MM.1S (cell line): ENCODE measurements at regions not wholly inside any gene's neighbourhood (a gene's known extent, or its start where the extent isn't known, plus 50 kb on each side); places are given as distances from the start of the nearest gene placed in this dataset.

ENCODE experiments used
- EZH2phosphoT487 ChIP-seq: fragments of 300-600 bp; sonication (generic); IDR thresholded peaks from 2 replicates; pipeline ENCODE4 v1.6.1; 2018; ENCODE audit warnings: antibody characterized with exemption, low read length
- TF ChIP-seq, protein P1 (sequence below): fragments of 300-600 bp; sonication (generic); IDR thresholded peaks from 2 replicates; pipeline ENCODE4 v1.5.1; 2016; ENCODE audit warnings: antibody characterized with exemption, low read length, mixed read lengths

DNA sequence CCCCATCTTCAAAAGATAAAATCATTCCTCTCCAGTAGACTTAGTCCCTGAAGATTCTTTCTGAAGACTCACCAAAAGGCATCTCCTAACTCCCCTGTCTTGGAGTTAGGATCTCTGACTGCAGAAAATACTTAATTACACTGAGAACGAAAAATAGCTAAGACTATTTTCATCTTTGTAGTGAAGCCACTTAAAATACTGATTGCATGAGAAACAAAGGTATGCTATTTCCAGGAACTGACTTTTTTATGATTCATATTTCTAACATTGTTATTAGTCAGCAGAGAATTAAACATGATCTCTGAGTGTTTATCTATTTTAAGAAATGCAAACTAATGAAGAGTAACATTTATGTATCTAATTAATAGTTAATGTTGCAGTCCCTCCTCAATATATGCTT, 71.8 kb upstream of the NR3C2 start:
- TF ChIP-seq, protein P1, sequence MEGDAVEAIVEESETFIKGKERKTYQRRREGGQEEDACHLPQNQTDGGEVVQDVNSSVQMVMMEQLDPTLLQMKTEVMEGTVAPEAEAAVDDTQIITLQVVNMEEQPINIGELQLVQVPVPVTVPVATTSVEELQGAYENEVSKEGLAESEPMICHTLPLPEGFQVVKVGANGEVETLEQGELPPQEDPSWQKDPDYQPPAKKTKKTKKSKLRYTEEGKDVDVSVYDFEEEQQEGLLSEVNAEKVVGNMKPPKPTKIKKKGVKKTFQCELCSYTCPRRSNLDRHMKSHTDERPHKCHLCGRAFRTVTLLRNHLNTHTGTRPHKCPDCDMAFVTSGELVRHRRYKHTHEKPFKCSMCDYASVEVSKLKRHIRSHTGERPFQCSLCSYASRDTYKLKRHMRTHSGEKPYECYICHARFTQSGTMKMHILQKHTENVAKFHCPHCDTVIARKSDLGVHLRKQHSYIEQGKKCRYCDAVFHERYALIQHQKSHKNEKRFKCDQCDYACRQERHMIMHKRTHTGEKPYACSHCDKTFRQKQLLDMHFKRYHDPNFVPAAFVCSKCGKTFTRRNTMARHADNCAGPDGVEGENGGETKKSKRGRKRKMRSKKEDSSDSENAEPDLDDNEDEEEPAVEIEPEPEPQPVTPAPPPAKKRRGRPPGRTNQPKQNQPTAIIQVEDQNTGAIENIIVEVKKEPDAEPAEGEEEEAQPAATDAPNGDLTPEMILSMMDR, result no peak
- TF ChIP-seq EZH2phosphoT487, result no peak
